Neural progenitor cell (in vitro differentiated cells): ENCODE measurements at regions not wholly inside any gene's neighbourhood (a gene's known extent, or its start where the extent isn't known, plus 50 kb on each side); places are given as distances from the start of the nearest gene placed in this dataset.

ENCODE experiments used
- DNase-seq: peaks from one replicate; pipeline ENCODE4 v3.0.0-alpha.2; 2016; ENCODE audit warnings: low spot score
- H2AFZ ChIP-seq: fragments of 200-600 bp; sonication (generic); replicated peaks from 2 replicates; pipeline ENCODE4 v1.6.1; 2016; ENCODE audit warnings: antibody characterized with exemption
- H3F3A ChIP-seq: fragments of 200-600 bp; sonication (generic); 2 replicates; pipeline ENCODE4 v1.6.1; 2016; ENCODE audit warnings: antibody characterized with exemption, low read depth
- H3K27ac ChIP-seq: fragments of 200-600 bp; sonication (generic); 2 replicates; pipeline ENCODE4 v1.5.1; 2016; ENCODE audit warnings: mild to moderate bottlenecking
- H3K27me3 ChIP-seq: fragments of 200-600 bp; sonication (generic); 2 replicates; pipeline ENCODE4 v1.6.1; 2016; ENCODE audit warnings: mild to moderate bottlenecking, moderate library complexity
- H3K36me3 ChIP-seq: fragments of 200-600 bp; sonication (generic); 2 replicates; pipeline ENCODE4 v1.5.1; 2016
- H3K4me1 ChIP-seq: fragments of 200-600 bp; sonication (generic); 2 replicates; pipeline ENCODE4 v1.6.1; 2016; ENCODE audit warnings: mixed run types
- H3K4me2 ChIP-seq: fragments of 200-600 bp; sonication (generic); 2 replicates; pipeline ENCODE4 v1.6.1; 2016
- H3K4me3 ChIP-seq: fragments of 200-600 bp; sonication (generic); 2 replicates; pipeline ENCODE4 v1.5.1; 2016
- H3K79me2 ChIP-seq: fragments of 200-600 bp; sonication (generic); 2 replicates; pipeline ENCODE4 v1.6.1; 2016; ENCODE audit warnings: low read depth
- H3K9ac ChIP-seq: fragments of 200-600 bp; sonication (generic); 2 replicates; pipeline ENCODE4 v1.6.1; 2016
- H3K9me3 ChIP-seq: fragments of 200-600 bp; sonication (generic); 2 replicates; pipeline ENCODE4 v1.5.1; 2016; ENCODE audit warnings: low read depth
- H4K20me1 ChIP-seq: fragments of 200-600 bp; sonication (generic); 2 replicates; pipeline ENCODE4 v1.6.1; 2016; ENCODE audit warnings: low read depth
- H3K27ac Mint-ChIP-seq: 3 replicates; pipeline ENCODE4 v1.8.0; 2021; ENCODE audit warnings: mixed read lengths
- H3K27me3 Mint-ChIP-seq: 2 replicates; pipeline ENCODE4 v1.8.0; 2022; ENCODE audit warnings: low read depth, mild to moderate bottlenecking, inconsistent platforms, moderate library complexity, mixed read lengths; ENCODE audit not compliant: insufficient read depth
- H3K36me3 Mint-ChIP-seq: 3 replicates; pipeline ENCODE4 v1.8.0; 2021; ENCODE audit warnings: mixed read lengths
- H3K4me1 Mint-ChIP-seq: 3 replicates; pipeline ENCODE4 v1.8.0; 2021; ENCODE audit warnings: mixed read lengths
- H3K4me3 Mint-ChIP-seq: 3 replicates; pipeline ENCODE4 v1.8.0; 2021; ENCODE audit warnings: mild to moderate bottlenecking, moderate library complexity, mixed read lengths
- H3K9me3 Mint-ChIP-seq: 3 replicates; pipeline ENCODE4 v1.8.0; 2020; ENCODE audit warnings: mixed read lengths
- CTCF ChIP-seq: fragments of 200-600 bp; sonication (generic); IDR thresholded peaks from 2 replicates; pipeline ENCODE4 v1.5.1; 2017; ENCODE audit warnings: antibody characterized with exemption, mild to moderate bottlenecking
- EZH2 ChIP-seq: fragments of 200-600 bp; sonication (generic); IDR thresholded peaks from 2 replicates; pipeline ENCODE4 v1.6.1; 2017; ENCODE audit warnings: antibody characterized with exemption, mild to moderate bottlenecking, moderate library complexity
- EZH2phosphoT487 ChIP-seq: fragments of 200-600 bp; sonication (generic); IDR thresholded peaks from 2 replicates; pipeline ENCODE4 v1.6.1; 2017; ENCODE audit warnings: antibody characterized with exemption

- no peaks in the 10 kb centered on the region for H3K4me1 Mint-ChIP-seq
- TF ChIP-seq EZH2phosphoT487 (no peak), CTCF (no peak), EZH2 (no peak)
- no peaks in the 10 kb centered on the region for H4K20me1 ChIP-seq
- H3K9ac ChIP-seq: no peak overlapping the region
- H3F3A ChIP-seq: no peaks in the 10 kb centered on the region
- H3K27ac Mint-ChIP-seq: no peak overlapping the region
- H3K4me1 ChIP-seq: no peaks in the 10 kb centered on the region
- H3K4me3 Mint-ChIP-seq: no peak overlapping the region
- no peaks in the 10 kb centered on the region for H3K9me3 ChIP-seq
- no peak for DNase-seq
- H3K27me3 ChIP-seq: no peaks in the 10 kb centered on the region
- H3K4me2 ChIP-seq: no peak overlapping the region
- no peaks in the 10 kb centered on the region for H3K27me3 Mint-ChIP-seq
- H3K79me2 ChIP-seq: no peaks in the 10 kb centered on the region
- no peak overlapping the region for H3K27ac ChIP-seq
- H3K9me3 Mint-ChIP-seq: no peaks in the 10 kb centered on the region
- H3K4me3 ChIP-seq: no peak overlapping the region
- no peaks in the 10 kb centered on the region for H3K36me3 ChIP-seq
- no peaks in the 10 kb centered on the region for H3K36me3 Mint-ChIP-seq
- H2AFZ ChIP-seq: no peak overlapping the region
These were observed 1288.4 kb upstream of the CADM2 start for GRCh38 chr3:83670416-83670815.

- peaks cover 6% of the 10 kb centered on the region for H3K9me3 Mint-ChIP-seq
- H4K20me1 ChIP-seq: no peaks in the 10 kb centered on the region
- H3K4me3 Mint-ChIP-seq: no peak overlapping the region
- no peaks in the 10 kb centered on the region for H3K79me2 ChIP-seq
- H3K27ac ChIP-seq: no peak overlapping the region
- no peaks in the 10 kb centered on the region for H3K9me3 ChIP-seq
- DNase-seq: no peak
- H3K36me3 ChIP-seq: no peaks in the 10 kb centered on the region
- H2AFZ ChIP-seq: no peak overlapping the region
- H3K9ac ChIP-seq: no peak overlapping the region
- peaks cover 4% of the 10 kb centered on the region for H3K27me3 Mint-ChIP-seq
- TF ChIP-seq EZH2: no peak
- no peak for TF ChIP-seq EZH2phosphoT487
- TF ChIP-seq CTCF: no peak
- no peaks in the 10 kb centered on the region for H3F3A ChIP-seq
- H3K4me3 ChIP-seq: no peak overlapping the region
- no peaks in the 10 kb centered on the region for H3K27me3 ChIP-seq
- no peaks in the 10 kb centered on the region for H3K4me1 ChIP-seq
- no peaks in the 10 kb centered on the region for H3K36me3 Mint-ChIP-seq
- H3K4me2 ChIP-seq: no peak overlapping the region
- H3K27ac Mint-ChIP-seq: no peak overlapping the region
- no peaks in the 10 kb centered on the region for H3K4me1 Mint-ChIP-seq
These were observed 1274.7 kb upstream of the CADM2 start for GRCh38 chr3:83683937-83684598.

- no peaks in the 10 kb centered on the region for H3F3A ChIP-seq
- no peak overlapping the region for H3K4me3 ChIP-seq
- Mint-ChIP-seq H3K4me3 (no peak overlapping the region), H3K4me1 (no peaks in the 10 kb centered on the region), H3K36me3 (no peaks in the 10 kb centered on the region), H3K27ac (no peak overlapping the region), H3K27me3 (no peaks in the 10 kb centered on the region), H3K9me3 (no peaks in the 10 kb centered on the region)
- no peaks in the 10 kb centered on the region for H3K27me3 ChIP-seq
- TF ChIP-seq EZH2phosphoT487 (no peak), CTCF (no peak), EZH2 (no peak)
- H3K4me2 ChIP-seq: no peak overlapping the region
- no peaks in the 10 kb centered on the region for H3K79me2 ChIP-seq
- H3K27ac ChIP-seq: no peak overlapping the region
- no peaks in the 10 kb centered on the region for H3K36me3 ChIP-seq
- H3K9ac ChIP-seq: no peak overlapping the region
- no peak overlapping the region for H2AFZ ChIP-seq
- DNase-seq: no peak
- no peaks in the 10 kb centered on the region for H3K4me1 ChIP-seq
- H4K20me1 ChIP-seq: no peaks in the 10 kb centered on the region
- H3K9me3 ChIP-seq: no peaks in the 10 kb centered on the region
These were observed 1252.1 kb upstream of the CADM2 start for GRCh38 chr3:83706669-83707068.
